BE2C (cell line): ENCODE measurements at regions not wholly inside any gene's neighbourhood (a gene's known extent, or its start where the extent isn't known, plus 50 kb on each side); places are given as distances from the start of the nearest gene placed in this dataset.

ENCODE experiments used
- DNase-seq: peaks from one replicate; pipeline ENCODE4 v3.0.0-alpha.2; 2020
- H3K27me3 ChIP-seq: fragments of 250-450 bp; sonication (Bioruptor Pico); 2 replicates; pipeline ENCODE4 v1.5.1; 2020; ENCODE audit warnings: mild to moderate bottlenecking
- H3K36me3 ChIP-seq: fragments of 250-450 bp; sonication (Bioruptor Pico); 2 replicates; pipeline ENCODE4 v1.5.1; 2020; ENCODE audit warnings: mild to moderate bottlenecking
- H3K4me1 ChIP-seq: fragments of 250-450 bp; sonication (Bioruptor Pico); 2 replicates; pipeline ENCODE4 v1.5.1; 2020
- H3K4me3 ChIP-seq: 2 replicates; pipeline ENCODE4 v1.5.1; 2011; ENCODE audit warnings: low read depth, low read length
- H3K9me3 ChIP-seq: fragments of 250-450 bp; sonication (Bioruptor Pico); 2 replicates; pipeline ENCODE4 v1.5.1; 2020
- TF ChIP-seq, protein P1 (sequence below): IDR thresholded peaks from 2 replicates; pipeline ENCODE4 v1.5.1; 2012; ENCODE audit warnings: mild to moderate bottlenecking, low read depth, low read length

DNA sequence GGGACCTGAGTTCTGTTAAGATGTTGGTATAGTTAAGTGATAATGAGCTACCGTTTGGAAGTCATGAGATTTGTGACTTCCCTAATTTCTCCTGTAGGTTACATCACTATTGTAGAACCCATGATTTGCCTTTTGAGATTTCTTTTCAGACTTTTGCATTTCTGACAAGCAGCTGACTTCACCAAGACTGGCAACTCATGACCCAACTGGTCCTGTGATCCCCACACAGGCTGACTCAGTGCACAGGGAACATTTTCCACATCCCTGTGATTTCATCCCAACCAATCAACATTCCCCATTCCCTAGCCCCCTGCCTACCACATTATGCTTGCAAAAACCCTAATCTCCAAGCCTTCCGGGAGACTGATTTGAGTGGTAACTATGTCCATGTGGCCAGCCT is 242.1 kb upstream of the PDZRN3 start:
- no peaks in the 10 kb centered on the region for H3K9me3 ChIP-seq
- no peaks in the 10 kb centered on the region for H3K4me1 ChIP-seq
- TF ChIP-seq, protein P1, sequence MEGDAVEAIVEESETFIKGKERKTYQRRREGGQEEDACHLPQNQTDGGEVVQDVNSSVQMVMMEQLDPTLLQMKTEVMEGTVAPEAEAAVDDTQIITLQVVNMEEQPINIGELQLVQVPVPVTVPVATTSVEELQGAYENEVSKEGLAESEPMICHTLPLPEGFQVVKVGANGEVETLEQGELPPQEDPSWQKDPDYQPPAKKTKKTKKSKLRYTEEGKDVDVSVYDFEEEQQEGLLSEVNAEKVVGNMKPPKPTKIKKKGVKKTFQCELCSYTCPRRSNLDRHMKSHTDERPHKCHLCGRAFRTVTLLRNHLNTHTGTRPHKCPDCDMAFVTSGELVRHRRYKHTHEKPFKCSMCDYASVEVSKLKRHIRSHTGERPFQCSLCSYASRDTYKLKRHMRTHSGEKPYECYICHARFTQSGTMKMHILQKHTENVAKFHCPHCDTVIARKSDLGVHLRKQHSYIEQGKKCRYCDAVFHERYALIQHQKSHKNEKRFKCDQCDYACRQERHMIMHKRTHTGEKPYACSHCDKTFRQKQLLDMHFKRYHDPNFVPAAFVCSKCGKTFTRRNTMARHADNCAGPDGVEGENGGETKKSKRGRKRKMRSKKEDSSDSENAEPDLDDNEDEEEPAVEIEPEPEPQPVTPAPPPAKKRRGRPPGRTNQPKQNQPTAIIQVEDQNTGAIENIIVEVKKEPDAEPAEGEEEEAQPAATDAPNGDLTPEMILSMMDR = no peak
- DNase-seq = no peak
- no peak overlapping the region for H3K4me3 ChIP-seq
- no peaks in the 10 kb centered on the region; the same call in 1 of the 2 replicates for H3K27me3 ChIP-seq
- no peaks in the 10 kb centered on the region for H3K36me3 ChIP-seq

- Histone ChIP-seq H3K36me3 (no peaks in the 10 kb centered on the region), H3K27me3 (no peaks in the 10 kb centered on the region), H3K9me3 (no peaks in the 10 kb centered on the region), H3K4me3 (no peak overlapping the region), H3K4me1 (no peaks in the 10 kb centered on the region)
- no peak for DNase-seq
- TF ChIP-seq, protein P1 = no peak
These were observed 238.9 kb upstream of the PDZRN3 start for GRCh38 chr3:73863546-73864079.

DNA sequence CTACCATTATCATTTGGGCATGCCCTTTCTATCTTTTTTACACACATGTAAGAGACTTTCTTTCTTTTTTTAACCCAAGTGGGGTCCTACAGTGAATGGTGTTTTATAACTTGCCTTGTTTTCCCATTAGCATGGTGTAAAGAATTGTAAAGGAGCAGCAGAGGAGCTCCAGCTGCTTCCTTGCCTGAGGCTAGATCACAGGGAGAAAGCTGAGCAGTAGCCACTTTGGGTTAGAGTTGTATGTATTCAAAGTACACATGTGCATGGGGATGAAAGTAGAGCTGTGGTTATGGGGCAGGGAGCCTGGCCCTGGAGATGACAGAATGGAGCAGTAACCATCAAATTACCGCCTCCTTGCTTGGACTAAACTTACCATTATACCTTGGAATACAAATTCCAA is 231.1 kb upstream of the PDZRN3 start:
- TF ChIP-seq, protein P1 = no peak
- no peak for DNase-seq

GRCh38 chr3:73848173-73848906 is 223.6 kb upstream of the PDZRN3 start:
- Histone ChIP-seq H3K27me3 (peaks cover 24% of the 10 kb centered on the region), H3K9me3 (no peaks in the 10 kb centered on the region), H3K4me3 (no peak overlapping the region), H3K4me1 (no peaks in the 10 kb centered on the region), H3K36me3 (no peaks in the 10 kb centered on the region)
- DNase-seq = no peak
- TF ChIP-seq, protein P1 = peak; percentile 71

More for the DNA sequence above, 231.1 kb upstream of the PDZRN3 start:
- Histone ChIP-seq H3K4me1 (no peaks in the 10 kb centered on the region), H3K9me3 (no peaks in the 10 kb centered on the region), H3K36me3 (no peaks in the 10 kb centered on the region), H3K4me3 (no peak overlapping the region), H3K27me3 (no peaks in the 10 kb centered on the region; the same call in 1 of the 2 replicates)

GRCh38 chr3:73846951-73847350 is 222.2 kb upstream of the PDZRN3 start:
- TF ChIP-seq, protein P1 = no peak

GRCh38 chr3:73839032-73839431 is 214.3 kb upstream of the PDZRN3 start:
- no peak overlapping the region for H3K4me3 ChIP-seq
- no peaks in the 10 kb centered on the region for H3K4me1 ChIP-seq
- H3K9me3 ChIP-seq = no peaks in the 10 kb centered on the region
- no peak for DNase-seq
- TF ChIP-seq, protein P1 = no peak
- H3K27me3 ChIP-seq = no peaks in the 10 kb centered on the region
- H3K36me3 ChIP-seq = no peaks in the 10 kb centered on the region

More at GRCh38 chr3:73846951-73847350, 222.2 kb upstream of the PDZRN3 start:
- H3K4me1 ChIP-seq = no peaks in the 10 kb centered on the region
- no peaks in the 10 kb centered on the region for H3K9me3 ChIP-seq
- H3K36me3 ChIP-seq = no peaks in the 10 kb centered on the region
- peaks cover 24% of the 10 kb centered on the region for H3K27me3 ChIP-seq
- no peak overlapping the region for H3K4me3 ChIP-seq
- no peak for DNase-seq
